Smooth muscle cell (in vitro differentiated cells): ENCODE measurements at regions not wholly inside any gene's neighbourhood (a gene's known extent, or its start where the extent isn't known, plus 50 kb on each side); places are given as distances from the start of the nearest gene placed in this dataset.

Source experiments
- DNase-seq: peaks from one replicate; lab custom pipeline; 2025; ENCODE audit not compliant: unreplicated experiment; lab: John Stamatoyannopoulos, UW
- H2AFZ ChIP-seq: fragments of 200-600 bp; sonication (generic); 2 replicates; pipeline ENCODE4 v1.6.0; 2016; ENCODE audit warnings: antibody characterized with exemption, low read depth, mild to moderate bottlenecking
- H3F3A ChIP-seq: fragments of 200-600 bp; sonication (generic); 2 replicates; pipeline ENCODE4 v1.6.0; 2017; ENCODE audit warnings: antibody characterized with exemption, low read depth
- H3K27ac ChIP-seq: fragments of 200-600 bp; sonication (generic); 2 replicates; pipeline ENCODE4 v1.5.1; 2016; ENCODE audit warnings: low read depth, mild to moderate bottlenecking
- H3K27me3 ChIP-seq: fragments of 200-600 bp; sonication (generic); 2 replicates; pipeline ENCODE4 v1.6.1; 2016; ENCODE audit warnings: low read depth, mild to moderate bottlenecking
- H3K36me3 ChIP-seq: fragments of 200-600 bp; sonication (generic); 2 replicates; pipeline ENCODE4 v1.5.1; 2016; ENCODE audit warnings: low read depth
- H3K4me1 ChIP-seq: fragments of 200-600 bp; sonication (generic); 2 replicates; pipeline ENCODE4 v1.5.1; 2016; ENCODE audit warnings: low read depth
- H3K4me2 ChIP-seq: fragments of 200-600 bp; sonication (generic); 2 replicates; pipeline ENCODE4 v1.6.0; 2016; ENCODE audit warnings: mild to moderate bottlenecking
- H3K4me3 ChIP-seq: fragments of 200-600 bp; sonication (generic); 2 replicates; pipeline ENCODE4 v1.5.1; 2016; ENCODE audit warnings: mild to moderate bottlenecking
- H3K79me2 ChIP-seq: fragments of 200-600 bp; sonication (generic); 2 replicates; pipeline ENCODE4 v1.6.0; 2016; ENCODE audit warnings: low read depth, mild to moderate bottlenecking
- H3K9ac ChIP-seq: fragments of 200-600 bp; sonication (generic); 2 replicates; pipeline ENCODE4 v1.6.0; 2016; ENCODE audit warnings: low read depth
- H3K9me3 ChIP-seq: fragments of 200-600 bp; sonication (generic); replicated peaks from 2 replicates; pipeline ENCODE4 v1.5.1; 2016; ENCODE audit warnings: low read depth
- H4K20me1 ChIP-seq: fragments of 200-600 bp; sonication (generic); 2 replicates; pipeline ENCODE4 v1.6.0; 2016; ENCODE audit warnings: low read depth
- WGBS: methylation state at CpG from one replicate; pipeline ENCODE4 v1.1.7; 2016; ENCODE audit warnings: low lambda C conversion rate; 5-methylcytosine and 5-hydroxymethylcytosine counted together
- TF ChIP-seq, protein P1 (sequence below): fragments of 200-600 bp; sonication (generic); IDR thresholded peaks from 2 replicates; pipeline ENCODE4 v1.5.1; 2017; ENCODE audit warnings: borderline replicate concordance, mild to moderate bottlenecking, antibody characterized with exemption; ENCODE audit not compliant: insufficient read depth, poor library complexity, severe bottlenecking

DNA sequence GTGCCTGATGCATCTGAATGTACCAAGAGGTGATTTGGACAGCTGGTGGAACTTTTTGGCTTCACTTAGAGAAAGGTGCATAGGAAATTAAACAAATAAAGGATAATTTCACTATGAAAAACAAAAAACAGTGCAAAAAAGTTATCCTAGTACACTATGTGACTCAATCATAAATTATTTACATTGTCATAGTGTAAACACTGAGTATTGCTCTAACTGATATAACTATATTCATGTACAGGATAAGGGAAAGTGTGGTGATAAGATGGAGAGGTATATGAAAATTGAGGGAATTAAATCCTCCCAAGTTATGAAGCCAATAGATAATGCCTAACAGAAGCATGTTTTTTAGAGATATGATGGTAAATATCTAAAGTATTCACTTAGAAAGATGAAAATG is 50.2 kb upstream of the CPNE4 start:
- Histone ChIP-seq H3K36me3 (no peaks in the 10 kb centered on the region), H3K79me2 (no peaks in the 10 kb centered on the region)

DNA sequence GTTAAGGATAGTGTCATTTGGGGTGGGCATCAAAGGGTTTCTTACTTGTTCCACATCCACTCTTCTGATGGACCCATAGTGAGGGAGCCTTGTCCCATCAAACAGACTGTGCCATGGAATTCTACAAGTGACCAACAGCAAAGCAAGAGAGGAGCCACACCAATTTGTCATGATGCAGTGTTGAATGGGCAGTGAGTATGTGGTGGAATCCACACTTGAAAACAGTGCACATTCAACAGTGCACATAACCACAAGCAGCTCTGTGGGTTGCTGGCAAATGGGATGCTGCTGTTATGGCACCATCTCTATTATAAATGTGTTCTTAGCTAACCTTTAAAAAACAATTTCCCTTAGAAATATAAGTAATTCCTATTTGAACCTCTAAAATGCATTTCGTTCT is 52.5 kb upstream of the CPNE4 start:
- Histone ChIP-seq H3K4me3 (no peak overlapping the region), H3K27me3 (no peaks in the 10 kb centered on the region), H3K4me1 (no peaks in the 10 kb centered on the region), H3K4me2 (no peak overlapping the region), H3K79me2 (no peaks in the 10 kb centered on the region), H3K36me3 (no peaks in the 10 kb centered on the region), H2AFZ (no peak overlapping the region), H3K9ac (no peak overlapping the region), H3F3A (no peaks in the 10 kb centered on the region), H3K27ac (no peak overlapping the region), H3K9me3 (no peaks in the 10 kb centered on the region), H4K20me1 (no peaks in the 10 kb centered on the region)
- no peak for DNase-seq
- TF ChIP-seq, protein P1, sequence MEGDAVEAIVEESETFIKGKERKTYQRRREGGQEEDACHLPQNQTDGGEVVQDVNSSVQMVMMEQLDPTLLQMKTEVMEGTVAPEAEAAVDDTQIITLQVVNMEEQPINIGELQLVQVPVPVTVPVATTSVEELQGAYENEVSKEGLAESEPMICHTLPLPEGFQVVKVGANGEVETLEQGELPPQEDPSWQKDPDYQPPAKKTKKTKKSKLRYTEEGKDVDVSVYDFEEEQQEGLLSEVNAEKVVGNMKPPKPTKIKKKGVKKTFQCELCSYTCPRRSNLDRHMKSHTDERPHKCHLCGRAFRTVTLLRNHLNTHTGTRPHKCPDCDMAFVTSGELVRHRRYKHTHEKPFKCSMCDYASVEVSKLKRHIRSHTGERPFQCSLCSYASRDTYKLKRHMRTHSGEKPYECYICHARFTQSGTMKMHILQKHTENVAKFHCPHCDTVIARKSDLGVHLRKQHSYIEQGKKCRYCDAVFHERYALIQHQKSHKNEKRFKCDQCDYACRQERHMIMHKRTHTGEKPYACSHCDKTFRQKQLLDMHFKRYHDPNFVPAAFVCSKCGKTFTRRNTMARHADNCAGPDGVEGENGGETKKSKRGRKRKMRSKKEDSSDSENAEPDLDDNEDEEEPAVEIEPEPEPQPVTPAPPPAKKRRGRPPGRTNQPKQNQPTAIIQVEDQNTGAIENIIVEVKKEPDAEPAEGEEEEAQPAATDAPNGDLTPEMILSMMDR = no peak
- 65% methylated on average over 1 of the region's 1 CpG for WGBS

More for the DNA sequence above, 50.2 kb upstream of the CPNE4 start:
- Histone ChIP-seq H2AFZ (no peak overlapping the region), H3K4me2 (no peak overlapping the region), H3K27ac (no peak overlapping the region), H3K9ac (no peak overlapping the region), H3F3A (no peaks in the 10 kb centered on the region), H3K9me3 (no peaks in the 10 kb centered on the region), H3K4me3 (no peak overlapping the region), H3K27me3 (no peaks in the 10 kb centered on the region), H3K4me1 (no peaks in the 10 kb centered on the region), H4K20me1 (no peaks in the 10 kb centered on the region)
- TF ChIP-seq, protein P1 = no peak
- DNase-seq = no peak

DNA sequence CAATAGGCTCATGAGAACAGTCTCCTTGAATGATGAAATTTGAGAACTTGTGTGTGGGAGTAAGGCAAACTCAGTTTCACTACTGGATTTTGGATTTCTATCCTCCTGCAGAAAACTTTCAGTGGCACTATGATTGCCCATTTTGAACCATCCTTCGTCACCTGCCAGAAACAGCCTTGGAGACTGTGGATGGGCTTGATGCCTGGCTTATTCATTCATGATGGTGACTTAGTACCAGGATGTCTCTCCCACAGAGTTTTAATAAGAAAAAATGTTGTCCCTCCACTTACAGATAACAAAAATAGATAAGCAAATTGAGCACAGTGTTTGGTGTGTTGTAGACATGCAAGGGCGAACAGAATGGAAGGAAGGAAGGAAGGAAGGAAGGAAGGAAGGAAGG is 53.5 kb upstream of the CPNE4 start:
- H3K79me2 ChIP-seq = no peaks in the 10 kb centered on the region
- H3K9me3 ChIP-seq = no peaks in the 10 kb centered on the region
- no peak overlapping the region for H3K9ac ChIP-seq
- 48% methylated on average over 2 of the region's 2 CpGs for WGBS
- H3F3A ChIP-seq = no peaks in the 10 kb centered on the region
- H3K27ac ChIP-seq = no peak overlapping the region
- TF ChIP-seq, protein P1 = no peak
- H3K4me3 ChIP-seq = no peak overlapping the region
- DNase-seq = no peak
- no peak overlapping the region for H2AFZ ChIP-seq
- no peaks in the 10 kb centered on the region for H3K36me3 ChIP-seq
- no peaks in the 10 kb centered on the region for H3K27me3 ChIP-seq
- no peak overlapping the region for H3K4me2 ChIP-seq
- no peaks in the 10 kb centered on the region for H4K20me1 ChIP-seq
- H3K4me1 ChIP-seq = no peaks in the 10 kb centered on the region

DNA sequence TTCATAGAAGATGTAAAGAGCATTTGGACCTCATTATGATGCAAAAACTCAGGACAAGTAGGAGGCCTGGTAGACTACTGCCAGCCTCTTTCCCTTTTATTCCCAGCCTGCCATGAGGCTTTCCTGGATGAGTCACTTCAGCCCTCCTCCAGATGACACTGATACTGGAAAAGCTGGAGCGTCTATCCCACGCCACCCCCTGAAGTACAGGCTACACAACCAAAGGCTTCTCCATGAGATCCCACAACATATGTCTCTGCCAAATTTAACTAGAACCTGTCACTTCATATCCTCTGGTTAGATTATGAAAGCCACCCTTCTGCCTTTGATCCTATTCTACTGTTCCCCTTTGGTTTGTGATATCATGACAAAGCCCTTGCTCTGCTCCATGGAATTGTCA is 56.1 kb upstream of the CPNE4 start:
- Histone ChIP-seq H3K4me1 (no peaks in the 10 kb centered on the region), H3K36me3 (no peaks in the 10 kb centered on the region), H4K20me1 (no peaks in the 10 kb centered on the region), H3K27me3 (no peaks in the 10 kb centered on the region), H3K9ac (no peak overlapping the region), H3K79me2 (no peaks in the 10 kb centered on the region), H3K9me3 (no peaks in the 10 kb centered on the region), H3K4me2 (no peak overlapping the region), H3K27ac (no peak overlapping the region), H3F3A (no peaks in the 10 kb centered on the region), H3K4me3 (no peak overlapping the region), H2AFZ (no peak overlapping the region)
- WGBS = 14% methylated on average over 2 of the region's 2 CpGs
- no peak for DNase-seq
- TF ChIP-seq, protein P1 = no peak
